NCI-H2196 treated with DMSO at 0.1 percent for 48 hours (cell line): ENCODE measurements at regions not wholly inside any gene's neighbourhood (a gene's known extent, or its start where the extent isn't known, plus 50 kb on each side); places are given as distances from the start of the nearest gene placed in this dataset.
"Not testable (repeated sequence)": the region's sequence is repeated elsewhere in the genome, so short reads cannot be mapped to it uniquely, and the experiment has no call there.

ENCODE experiments used
- DNase-seq: peaks from one replicate; lab custom pipeline; 2025; ENCODE audit not compliant: unreplicated experiment; lab: John Stamatoyannopoulos, UW

GRCh38 chr14:98901511-98902205, 370.3 kb downstream of the BCL11B start:
- DNase-seq: no peak

GRCh38 chr14:98903371-98903770, 368.6 kb downstream of the BCL11B start:
- no peak for DNase-seq

- DNase-seq: no peak
Observed at GRCh38 chr14:98904677-98905076, 367.3 kb downstream of the BCL11B start.

GRCh38 chr14:98906123-98906995, 365.6 kb downstream of the BCL11B start:
- no peak for DNase-seq

- no peak for DNase-seq
Observed at GRCh38 chr14:98907271-98907670, 364.7 kb downstream of the BCL11B start.

- no peak for DNase-seq
Observed at GRCh38 chr14:98908050-98908449, 363.9 kb downstream of the BCL11B start.

GRCh38 chr14:98909251-98909944, 362.6 kb downstream of the BCL11B start:
- DNase-seq: no peak

- no peak for DNase-seq
Observed at GRCh38 chr14:98910061-98910460, 361.9 kb downstream of the BCL11B start.

- DNase-seq: no peak
Observed at GRCh38 chr14:98912655-98913054, 359.3 kb downstream of the BCL11B start.

- DNase-seq: no peak
Observed at GRCh38 chr14:98913967-98914650, 357.9 kb downstream of the BCL11B start.

GRCh38 chr14:98914942-98915341, 357.1 kb downstream of the BCL11B start:
- no peak for DNase-seq

GRCh38 chr14:98915625-98916024, 356.4 kb downstream of the BCL11B start:
- no peak for DNase-seq

- DNase-seq: no peak
Observed at GRCh38 chr14:98916036-98916435, 356.0 kb downstream of the BCL11B start.

GRCh38 chr14:98916476-98916875, 355.5 kb downstream of the BCL11B start:
- no peak for DNase-seq

GRCh38 chr14:98919434-98919833, 352.6 kb downstream of the BCL11B start:
- no peak for DNase-seq

GRCh38 chr14:98921306-98921705, 350.7 kb downstream of the BCL11B start:
- not testable (repeated sequence) for DNase-seq

GRCh38 chr14:98923596-98923995, 348.4 kb downstream of the BCL11B start:
- no peak for DNase-seq

GRCh38 chr14:98924046-98924445, 348.0 kb downstream of the BCL11B start:
- no peak for DNase-seq

- DNase-seq: no peak
Observed at GRCh38 chr14:98925354-98926040, 346.5 kb downstream of the BCL11B start.

- no peak for DNase-seq
Observed at GRCh38 chr14:98926146-98926545, 345.9 kb downstream of the BCL11B start.

GRCh38 chr14:98926801-98927200, 345.2 kb downstream of the BCL11B start:
- no peak for DNase-seq
